DOHH2 (cell line): ENCODE measurements at regions not wholly inside any gene's neighbourhood (a gene's known extent, or its start where the extent isn't known, plus 50 kb on each side); places are given as distances from the start of the nearest gene placed in this dataset.

Experiments used
- CTCF ChIP-seq: fragments of 200-600 bp; sonication (generic); IDR thresholded peaks from one replicate; pipeline ENCODE4 v1.5.1; 2014; ENCODE audit warnings: antibody characterized with exemption, mild to moderate bottlenecking, low read depth, low read length; ENCODE audit not compliant: poor library complexity, severe bottlenecking
- EZH2phosphoT487 ChIP-seq: fragments of 200-600 bp; sonication (generic); IDR thresholded peaks from 2 replicates; pipeline ENCODE4 v1.6.1; 2017; ENCODE audit warnings: borderline replicate concordance, mild to moderate bottlenecking, antibody characterized with exemption, low read length, moderate library complexity, mixed read lengths

- TF ChIP-seq CTCF (no peak), EZH2phosphoT487 (no peak)
These were observed 385.1 kb downstream of the POM121L12 start for GRCh38 chr7:53420550-53420949.
